Heart left ventricle (tissue), 16 donors: ENCODE measurements at regions not wholly inside any gene's neighbourhood (a gene's known extent, or its start where the extent isn't known, plus 50 kb on each side); places are given as distances from the start of the nearest gene placed in this dataset.
A peak's percentile ranks its signal among the peaks of the same experiment; 100 is the strongest.

Experiments used
- ATAC-seq, 4 donors: fragments of 200-7000 bp; cut with Tn5 transposase; one replicate each; pipeline ENCODE4 v1.9.1; 2020 to 2022; ENCODE audit warnings: moderate library complexity in 4 of 4, mild to moderate bottlenecking in 3 of 4, moderate number of reproducible peaks in 1 of 4
- DNase-seq, 5 donors: peaks; one replicate each; pipeline ENCODE4 v3.0.0-alpha.2; 2020
- H3K27ac ChIP-seq, 12 donors: fragments of 200-600 bp; sonication (generic) in 4 of 12; one replicate each; pipeline versions ENCODE4 v1.5.0 to v1.8.0; 2016 to 2022; ENCODE audit warnings: mild to moderate bottlenecking in 2 of 12
- H3K27me3 ChIP-seq, 9 donors: fragments of 200-600 bp; sonication (generic) in 2 of 9; one replicate each; pipeline versions ENCODE4 v1.5.1 to v1.8.0; 2016 to 2022; ENCODE audit warnings: mild to moderate bottlenecking in 3 of 9
- H3K36me3 ChIP-seq, 9 donors: fragments of 200-600 bp; sonication (generic) in 2 of 9; one replicate each; pipeline versions ENCODE4 v1.5.0 to v1.8.0; 2018 to 2022; ENCODE audit warnings: mild to moderate bottlenecking in 2 of 9
- H3K4me1 ChIP-seq, 12 donors: fragments of 200-600 bp; sonication (generic) in 4 of 12; one replicate each; pipeline versions ENCODE4 v1.5.0 to v1.8.0; 2016 to 2022; ENCODE audit warnings: mild to moderate bottlenecking in 3 of 12
- H3K4me3 ChIP-seq, 12 donors: fragments of 200-600 bp; sonication (generic) in 4 of 12; one replicate each; pipeline versions ENCODE4 v1.5.0 to v1.8.0; 2017 to 2022; ENCODE audit warnings: mild to moderate bottlenecking in 9 of 12, moderate library complexity in 4 of 12
- H3K9me3 ChIP-seq, 12 donors: fragments of 200-600 bp; sonication (generic) in 4 of 12; one replicate each; pipeline versions ENCODE4 v1.5.0 to v1.8.0; 2016 to 2022; ENCODE audit warnings: mild to moderate bottlenecking in 1 of 12
- POLR2A ChIP-seq, 2 donors: fragments of 450-650 bp; IDR thresholded peaks; one replicate each; pipeline ENCODE4 v1.6.1; 2017; ENCODE audit warnings: antibody characterized with exemption in 2 of 2, mild to moderate bottlenecking in 2 of 2, moderate library complexity in 2 of 2
- WGBS, 4 donors: extraction: QIAGEN DNeasy Blood & Tissue Kit in 2 of 4; methylation state at CpG; one replicate each; pipeline versions ENCODE4 v1.1.5 to v1.1.7; 2013 to 2018; 5-methylcytosine and 5-hydroxymethylcytosine counted together
- intact Hi-C, 10 donors: fragments of 100-400 bp; cut with DNase I; formaldehyde crosslinking; loops; one replicate each; pipeline versions ENCODE4 v1.11.1 to v1.14.2; 2022
- TF ChIP-seq, protein P1 (sequence below), 12 donors: fragments of 200-600 bp; sonication (generic) in 4 of 12; IDR thresholded peaks; one replicate each; pipeline versions ENCODE4 v1.5.0 to v1.8.0; 2018 to 2022; ENCODE audit warnings: antibody characterized with exemption in 12 of 12, mild to moderate bottlenecking in 5 of 12
- donor health status: ischemic (EF 13 %, LVEDD 7.1; RV severe dilation, severe dysfunction).
- donor health status: healthy with polysubstance abuse.
- donor health status: DM: no; HTN: yes; CAD: no.
- donor health status: DM: no; HTN: no; CAD: no.
- donor health status: ischemic (EF 25% LVEDD 6.9; RV normal size, moderate dysfunction).
- donor health status: ischemic (EF 25% LVEDD 5.7; RV mildly dilated, moderate dysfunction).
- donor health status: healthy.
- donor health status: DM: yes; HTN: yes; CAD: no.
- donor health status: ischemic (EF 35%, LVEDD 5.7; RV mildly dilated, moderate dysfunction).
- donor health status: nonischemic (EF 11% LVEDD 7.7; RV severe dilation, severe dysfunction).
- donor health status: DM: yes; HTN: yes; CAD: no.
- donor health status: PGD.
- donor health status: ischemic (EF 29% LVEDD 5.4; RV normal size, mild dysfunction).
- donor health status: nonischemic (EF 23%, LVEDD 6.1; RV moderate dilation, normal function).

- Histone ChIP-seq H3K27ac (peak overlapping the region in 2 of 12 donors; percentile 9 to 88), H3K9me3 (no peaks in the 10 kb centered on the region), H3K4me1 (peaks cover 0 to 52% (median 0%) of the 10 kb centered on the region in 12 donors), H3K36me3 (no peaks in the 10 kb centered on the region), H3K4me3 (no peak overlapping the region), H3K27me3 (no peaks in the 10 kb centered on the region)
- intact Hi-C loops = no loop called here
- TF ChIP-seq, protein P1, sequence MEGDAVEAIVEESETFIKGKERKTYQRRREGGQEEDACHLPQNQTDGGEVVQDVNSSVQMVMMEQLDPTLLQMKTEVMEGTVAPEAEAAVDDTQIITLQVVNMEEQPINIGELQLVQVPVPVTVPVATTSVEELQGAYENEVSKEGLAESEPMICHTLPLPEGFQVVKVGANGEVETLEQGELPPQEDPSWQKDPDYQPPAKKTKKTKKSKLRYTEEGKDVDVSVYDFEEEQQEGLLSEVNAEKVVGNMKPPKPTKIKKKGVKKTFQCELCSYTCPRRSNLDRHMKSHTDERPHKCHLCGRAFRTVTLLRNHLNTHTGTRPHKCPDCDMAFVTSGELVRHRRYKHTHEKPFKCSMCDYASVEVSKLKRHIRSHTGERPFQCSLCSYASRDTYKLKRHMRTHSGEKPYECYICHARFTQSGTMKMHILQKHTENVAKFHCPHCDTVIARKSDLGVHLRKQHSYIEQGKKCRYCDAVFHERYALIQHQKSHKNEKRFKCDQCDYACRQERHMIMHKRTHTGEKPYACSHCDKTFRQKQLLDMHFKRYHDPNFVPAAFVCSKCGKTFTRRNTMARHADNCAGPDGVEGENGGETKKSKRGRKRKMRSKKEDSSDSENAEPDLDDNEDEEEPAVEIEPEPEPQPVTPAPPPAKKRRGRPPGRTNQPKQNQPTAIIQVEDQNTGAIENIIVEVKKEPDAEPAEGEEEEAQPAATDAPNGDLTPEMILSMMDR (IDR thresholded peaks at IDR 0.05) = no peak
- no peak for TF ChIP-seq POLR2A (IDR thresholded peaks at IDR 0.05)
- peak; percentile 37 to 75 (median 52) for DNase-seq
- peak; percentile 47 to 78 (median 64) for ATAC-seq
- WGBS, 4 donors = 79 to 90% (median 86%) methylated on average over 6 of the region's 6 CpGs
Observed at GRCh38 chr2:136253288-136254004, 135.5 kb upstream of the CXCR4 start.

DNA sequence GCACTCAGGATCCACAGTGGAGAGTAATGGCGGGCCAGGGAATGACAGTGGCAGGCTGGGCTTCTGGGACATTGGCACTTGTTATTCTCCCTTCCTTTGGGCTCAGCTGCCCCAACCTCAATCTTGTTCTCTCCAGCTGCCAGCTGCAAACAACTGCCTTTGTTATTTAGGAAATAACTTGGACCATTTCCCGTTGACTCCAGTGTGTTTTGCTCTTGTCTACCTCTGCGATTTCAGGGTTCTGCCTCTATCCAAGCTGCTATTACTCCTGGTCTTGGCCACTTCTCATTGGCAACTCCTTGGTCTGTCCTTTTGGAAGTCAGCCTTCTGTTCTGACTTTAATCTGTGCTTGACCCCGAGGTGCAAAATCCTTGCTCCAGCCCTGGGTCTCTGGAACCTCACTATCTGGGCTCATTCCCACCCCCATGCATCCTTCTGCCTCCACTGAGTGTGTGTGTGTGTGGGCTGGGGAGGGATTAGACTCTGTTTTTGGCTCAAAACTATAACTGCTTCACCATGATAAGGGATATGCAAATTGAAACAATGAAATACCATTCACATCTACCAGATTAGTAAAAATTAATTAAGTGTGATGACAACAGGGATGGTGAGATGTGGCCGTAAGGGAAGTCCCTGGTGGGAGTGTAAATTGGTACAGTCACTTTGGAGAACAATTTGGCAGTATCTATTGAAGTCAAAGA, 134.1 kb upstream of the CXCR4 start:
- intact Hi-C loops = no loop called here
- H3K27me3 ChIP-seq = no peaks in the 10 kb centered on the region
- H3K27ac ChIP-seq = peak overlapping the region in 1 of 12 donors; percentile 26
- TF ChIP-seq POLR2A (IDR thresholded peaks at IDR 0.05) = no peak
- TF ChIP-seq, protein P1 (IDR thresholded peaks at IDR 0.05) = no peak
- H3K36me3 ChIP-seq = no peaks in the 10 kb centered on the region
- peaks cover 0 to 64% (median 0%) of the 10 kb centered on the region in 12 donors for H3K4me1 ChIP-seq
- DNase-seq (no peak), ATAC-seq (no peak)
- H3K9me3 ChIP-seq = no peaks in the 10 kb centered on the region
- WGBS, 4 donors = 58 to 78% (median 68%) methylated on average over 5 of the region's 5 CpGs
- H3K4me3 ChIP-seq = no peak overlapping the region

- Histone ChIP-seq H3K36me3 (no peaks in the 10 kb centered on the region), H3K4me1 (peaks cover 0 to 63% (median 0%) of the 10 kb centered on the region in 12 donors), H3K4me3 (no peak overlapping the region), H3K27ac (peak overlapping the region in 1 of 12 donors; percentile 26), H3K27me3 (no peaks in the 10 kb centered on the region), H3K9me3 (no peaks in the 10 kb centered on the region)
- ATAC-seq (no peak), DNase-seq (no peak)
- TF ChIP-seq, protein P1 (IDR thresholded peaks at IDR 0.05) = no peak
- TF ChIP-seq POLR2A (IDR thresholded peaks at IDR 0.05) = no peak
- WGBS, 4 donors = 64 to 72% (median 68%) methylated on average over 5 of the region's 5 CpGs
- intact Hi-C loops = no loop called here
Observed at GRCh38 chr2:136251197-136251884, 133.4 kb upstream of the CXCR4 start.

- H3K9me3 ChIP-seq = no peaks in the 10 kb centered on the region
- no peak overlapping the region for H3K27ac ChIP-seq
- peaks cover 0 to 53% (median 4%) of the 10 kb centered on the region in 12 donors for H3K4me1 ChIP-seq
- ATAC-seq = no peak
- H3K36me3 ChIP-seq = no peaks in the 10 kb centered on the region
- no peak overlapping the region for H3K4me3 ChIP-seq
- TF ChIP-seq, protein P1 (IDR thresholded peaks at IDR 0.05) = no peak
- no peak for TF ChIP-seq POLR2A (IDR thresholded peaks at IDR 0.05)
- WGBS, 4 donors = 45 to 79% (median 68%) methylated on average over 3 of the region's 3 CpGs
- DNase-seq = no peak
- intact Hi-C loops = no loop called here
- H3K27me3 ChIP-seq = no peaks in the 10 kb centered on the region
Observed at GRCh38 chr2:136250131-136250530, 132.2 kb upstream of the CXCR4 start.
